GM21576 (cell line): ENCODE measurements at regions not wholly inside any gene's neighbourhood (a gene's known extent, or its start where the extent isn't known, plus 50 kb on each side); places are given as distances from the start of the nearest gene placed in this dataset.

Experiments used
- ATAC-seq: cut with Tn5 transposase; IDR thresholded peaks from one replicate; pipeline ENCODE4 v1.9.1; 2021; ENCODE audit warnings: mild to moderate bottlenecking, moderate library complexity; ENCODE audit not compliant: unreplicated experiment

DNA sequence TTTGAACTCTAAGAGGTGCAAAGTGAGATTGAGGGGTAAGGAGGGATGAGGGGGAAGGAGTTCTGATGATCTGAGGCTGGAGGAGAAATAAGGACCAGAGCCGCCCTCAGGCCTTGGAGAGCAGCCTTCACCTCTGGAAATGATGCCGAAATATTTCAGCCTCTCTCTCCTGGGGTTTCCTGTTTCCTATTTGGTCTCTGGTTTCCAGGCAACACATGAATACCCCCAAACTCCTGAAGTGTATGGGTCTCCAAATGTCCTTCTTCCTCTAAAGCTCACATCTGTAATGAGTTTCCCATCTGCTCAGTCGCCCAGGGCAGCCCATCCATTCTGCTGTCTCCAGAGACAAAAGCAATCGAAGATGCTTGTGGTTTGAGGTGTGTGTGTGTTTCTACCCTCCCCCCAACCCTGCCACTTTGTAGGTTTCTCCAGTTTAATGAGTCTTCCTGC lies 52.0 kb upstream of the FAM20B start:
- peak; percentile 61 for ATAC-seq
